Astrocyte (in vitro differentiated cells and primary cell): ENCODE measurements at regions not wholly inside any gene's neighbourhood (a gene's known extent, or its start where the extent isn't known, plus 50 kb on each side); places are given as distances from the start of the nearest gene placed in this dataset.
"Not testable (repeated sequence)": the region's sequence is repeated elsewhere in the genome, so short reads cannot be mapped to it uniquely, and the experiment has no call there.

ENCODE experiments used
- DNase-seq: peaks from one replicate; pipeline ENCODE4 v3.0.0-alpha.2; 2010; ENCODE audit warnings: low read depth
- FAIRE-seq: peaks from 2 replicates; lab custom pipeline; 2011; peaks lifted over from hg19 to GRCh38; lab: Jason Lieb, UNC
- H2AFZ ChIP-seq: 2 replicates; pipeline ENCODE4 v1.6.0; 2012; ENCODE audit warnings: low read depth, low read length, inconsistent platforms
- H3K27ac ChIP-seq: 2 replicates; pipeline ENCODE4 v1.5.1; 2011; ENCODE audit warnings: low read depth, low read length, inconsistent platforms
- H3K27me3 ChIP-seq: 2 replicates; pipeline ENCODE4 v1.6.0; 2011; ENCODE audit warnings: low read length, inconsistent platforms; ENCODE audit not compliant: insufficient read depth
- H3K36me3 ChIP-seq: 2 replicates; pipeline ENCODE4 v1.5.1; 2011; ENCODE audit warnings: low read length, inconsistent platforms; ENCODE audit not compliant: insufficient read depth
- H3K4me1 ChIP-seq: 2 replicates; pipeline ENCODE4 v1.5.1; 2011; ENCODE audit warnings: low read length, inconsistent platforms; ENCODE audit not compliant: insufficient read depth
- H3K4me2 ChIP-seq: 2 replicates; pipeline ENCODE4 v1.6.0; 2012; ENCODE audit warnings: low read length, inconsistent platforms
- H3K4me3 ChIP-seq: 2 replicates; pipeline ENCODE4 v1.5.1; 2011; ENCODE audit warnings: low read depth, mild to moderate bottlenecking, low read length, inconsistent platforms; ENCODE audit not compliant: insufficient read depth
- H3K79me2 ChIP-seq: 2 replicates; pipeline ENCODE4 v1.6.0; 2012; ENCODE audit warnings: mild to moderate bottlenecking, low read length, inconsistent platforms; ENCODE audit not compliant: insufficient read depth
- H3K9ac ChIP-seq: 2 replicates; pipeline ENCODE4 v1.6.0; 2012; ENCODE audit warnings: mild to moderate bottlenecking, low read length, inconsistent platforms
- H3K9me3 ChIP-seq: 2 replicates; pipeline ENCODE4 v1.5.1; 2012; ENCODE audit warnings: low read depth, mild to moderate bottlenecking, low read length, inconsistent platforms; ENCODE audit not compliant: insufficient read depth
- H4K20me1 ChIP-seq: 2 replicates; pipeline ENCODE4 v1.6.0; 2012; ENCODE audit warnings: low read length, inconsistent platforms; ENCODE audit not compliant: insufficient read depth
- H3K27ac Mint-ChIP-seq: one replicate; pipeline ENCODE4 v1.8.0; 2021; ENCODE audit warnings: mild to moderate bottlenecking, mixed read lengths; ENCODE audit not compliant: unreplicated experiment
- H3K27me3 Mint-ChIP-seq: one replicate; pipeline ENCODE4 v1.8.0; 2021; ENCODE audit warnings: low read depth, mixed read lengths; ENCODE audit not compliant: unreplicated experiment
- H3K36me3 Mint-ChIP-seq: one replicate; pipeline ENCODE4 v1.8.0; 2021; ENCODE audit warnings: low read depth, mixed read lengths; ENCODE audit not compliant: unreplicated experiment
- H3K4me1 Mint-ChIP-seq: one replicate; pipeline ENCODE4 v1.8.0; 2021; ENCODE audit warnings: low read depth, mixed read lengths; ENCODE audit not compliant: unreplicated experiment
- H3K4me3 Mint-ChIP-seq: one replicate; pipeline ENCODE4 v1.8.0; 2021; ENCODE audit warnings: mild to moderate bottlenecking, moderate library complexity, mixed read lengths; ENCODE audit not compliant: unreplicated experiment
- H3K9me3 Mint-ChIP-seq: one replicate; pipeline ENCODE4 v1.8.0; 2021; ENCODE audit warnings: mild to moderate bottlenecking, mixed read lengths; ENCODE audit not compliant: unreplicated experiment
- EZH2 ChIP-seq: IDR thresholded peaks from 2 replicates; pipeline ENCODE4 v1.6.1; 2012; ENCODE audit warnings: mild to moderate bottlenecking, low read length, inconsistent platforms; ENCODE audit not compliant: insufficient read depth
- TF ChIP-seq, protein P1 (sequence below): IDR thresholded peaks from 2 replicates; pipeline ENCODE4 v1.5.1; 2011; ENCODE audit warnings: low read depth, mild to moderate bottlenecking, inconsistent platforms, low read length, moderate library complexity; ENCODE audit not compliant: insufficient read depth

DNA sequence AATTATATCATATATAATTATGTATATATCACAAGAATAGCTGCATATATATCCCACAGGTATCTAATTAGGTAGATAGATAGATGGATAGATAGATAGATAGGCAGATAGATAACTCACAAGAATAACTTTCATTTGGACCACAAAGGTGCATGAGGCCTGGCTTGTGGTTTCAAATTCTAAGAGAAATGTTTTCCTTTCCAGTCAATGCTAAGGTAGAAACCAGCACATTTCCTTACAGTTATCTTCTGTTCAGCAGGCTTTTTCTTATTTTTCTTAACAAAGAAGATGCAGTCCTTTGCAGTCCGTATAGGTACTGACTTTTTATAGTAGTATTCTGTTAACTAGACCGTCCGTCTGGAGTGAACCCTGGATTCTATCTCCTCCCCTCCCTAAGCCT is 152.9 kb upstream of the ANKFN1 start:
- FAIRE-seq (no peak), DNase-seq (no peak)
- Histone ChIP-seq H2AFZ (no peak overlapping the region), H3K27me3 (no peaks in the 10 kb centered on the region), H4K20me1 (no peaks in the 10 kb centered on the region), H3K36me3 (no peaks in the 10 kb centered on the region), H3K4me2 (no peak overlapping the region), H3K4me1 (no peaks in the 10 kb centered on the region), H3K4me3 (no peak overlapping the region), H3K27ac (no peak overlapping the region), H3K79me2 (no peaks in the 10 kb centered on the region), H3K9ac (no peak overlapping the region), H3K9me3 (no peaks in the 10 kb centered on the region)
- H3K36me3 Mint-ChIP-seq, result no peaks in the 10 kb centered on the region
- no peak overlapping the region for H3K4me3 Mint-ChIP-seq
- H3K27me3 Mint-ChIP-seq, result peaks cover 2% of the 10 kb centered on the region
- H3K27ac Mint-ChIP-seq, result no peak overlapping the region
- TF ChIP-seq EZH2, result no peak
- TF ChIP-seq, protein P1, sequence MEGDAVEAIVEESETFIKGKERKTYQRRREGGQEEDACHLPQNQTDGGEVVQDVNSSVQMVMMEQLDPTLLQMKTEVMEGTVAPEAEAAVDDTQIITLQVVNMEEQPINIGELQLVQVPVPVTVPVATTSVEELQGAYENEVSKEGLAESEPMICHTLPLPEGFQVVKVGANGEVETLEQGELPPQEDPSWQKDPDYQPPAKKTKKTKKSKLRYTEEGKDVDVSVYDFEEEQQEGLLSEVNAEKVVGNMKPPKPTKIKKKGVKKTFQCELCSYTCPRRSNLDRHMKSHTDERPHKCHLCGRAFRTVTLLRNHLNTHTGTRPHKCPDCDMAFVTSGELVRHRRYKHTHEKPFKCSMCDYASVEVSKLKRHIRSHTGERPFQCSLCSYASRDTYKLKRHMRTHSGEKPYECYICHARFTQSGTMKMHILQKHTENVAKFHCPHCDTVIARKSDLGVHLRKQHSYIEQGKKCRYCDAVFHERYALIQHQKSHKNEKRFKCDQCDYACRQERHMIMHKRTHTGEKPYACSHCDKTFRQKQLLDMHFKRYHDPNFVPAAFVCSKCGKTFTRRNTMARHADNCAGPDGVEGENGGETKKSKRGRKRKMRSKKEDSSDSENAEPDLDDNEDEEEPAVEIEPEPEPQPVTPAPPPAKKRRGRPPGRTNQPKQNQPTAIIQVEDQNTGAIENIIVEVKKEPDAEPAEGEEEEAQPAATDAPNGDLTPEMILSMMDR, result no peak
- peaks cover 16% of the 10 kb centered on the region for H3K9me3 Mint-ChIP-seq
- H3K4me1 Mint-ChIP-seq, result no peaks in the 10 kb centered on the region

DNA sequence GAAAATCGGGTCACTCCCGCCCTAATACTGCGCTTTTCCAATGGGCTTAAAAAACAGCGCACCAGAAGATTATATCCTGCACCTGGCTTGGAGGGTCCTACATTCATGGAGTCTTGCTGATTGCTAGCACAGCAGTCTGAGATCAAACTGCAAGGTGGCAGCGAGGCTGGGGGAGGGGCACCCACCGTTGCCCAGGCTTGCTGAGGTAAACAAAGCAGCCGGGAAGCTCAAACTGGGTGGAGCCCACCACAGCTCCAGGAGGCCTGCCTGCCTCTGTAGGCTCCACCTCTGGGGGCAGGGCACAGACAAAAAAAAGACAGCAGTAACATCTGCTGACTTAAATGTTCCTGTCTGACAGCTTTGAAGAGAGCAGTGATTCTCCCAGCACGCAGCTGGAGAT is 150.6 kb upstream of the ANKFN1 start:
- H3K79me2 ChIP-seq, H3K9ac ChIP-seq, H2AFZ ChIP-seq, H3K4me3 ChIP-seq, H3K4me1 Mint-ChIP-seq, H3K4me1 ChIP-seq, H4K20me1 ChIP-seq, H3K36me3 Mint-ChIP-seq, H3K27me3 Mint-ChIP-seq, H3K4me2 ChIP-seq, H3K27ac Mint-ChIP-seq, H3K27ac ChIP-seq, H3K4me3 Mint-ChIP-seq, H3K9me3 ChIP-seq, H3K27me3 ChIP-seq, H3K36me3 ChIP-seq, DNase-seq, FAIRE-seq: not testable (repeated sequence)
- H3K9me3 Mint-ChIP-seq, result peaks cover 16% of the 10 kb centered on the region

DNA sequence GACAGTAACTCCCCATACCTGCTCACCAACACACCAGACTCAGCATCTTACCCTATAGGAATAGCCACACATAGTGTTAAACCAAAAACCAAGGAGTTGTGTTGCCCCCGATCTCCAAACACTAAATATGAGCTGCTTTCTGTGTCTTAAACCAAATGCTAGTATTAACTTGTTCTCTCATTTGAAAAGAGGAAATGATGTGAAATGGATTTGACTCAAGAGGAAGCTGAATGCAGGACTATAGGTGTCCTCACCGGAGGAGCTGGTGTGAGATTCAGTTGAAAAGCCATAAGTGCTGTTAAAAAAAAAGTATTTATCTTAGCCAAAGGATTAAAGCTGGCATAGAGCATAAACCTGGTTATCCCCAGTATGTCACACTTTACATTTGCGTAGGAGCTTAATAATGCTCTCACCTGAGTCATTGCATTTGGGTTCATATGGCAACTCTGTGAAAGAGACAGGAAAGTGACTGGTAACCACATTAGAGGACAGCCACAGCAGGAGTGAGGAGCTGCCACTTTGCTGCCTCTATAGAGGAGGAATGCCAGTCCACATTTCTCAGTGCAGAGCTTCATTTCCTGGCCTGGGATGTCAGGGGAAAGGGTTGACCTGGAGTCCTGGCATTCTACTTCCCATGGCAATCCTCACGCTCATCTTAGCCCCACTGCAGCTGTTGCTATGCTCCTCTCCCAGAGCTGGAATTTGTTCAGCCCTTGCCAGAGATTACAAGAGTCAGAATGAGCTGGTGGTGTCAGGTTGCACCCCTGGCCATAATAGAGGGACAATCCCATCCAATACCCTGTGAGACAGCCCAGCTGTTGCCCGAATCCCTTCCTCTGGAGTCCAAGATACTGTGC is 143.3 kb upstream of the ANKFN1 start:
- Histone ChIP-seq H3K27ac (no peak overlapping the region), H3K4me1 (no peaks in the 10 kb centered on the region), H3K9me3 (no peaks in the 10 kb centered on the region), H3K4me2 (no peak overlapping the region), H3K9ac (no peak overlapping the region), H3K27me3 (no peaks in the 10 kb centered on the region), H2AFZ (no peak overlapping the region), H3K36me3 (no peaks in the 10 kb centered on the region), H4K20me1 (no peaks in the 10 kb centered on the region), H3K79me2 (no peaks in the 10 kb centered on the region), H3K4me3 (no peak overlapping the region)
- Mint-ChIP-seq H3K4me1 (peaks cover 3% of the 10 kb centered on the region), H3K9me3 (peaks cover 2% of the 10 kb centered on the region), H3K27me3 (no peaks in the 10 kb centered on the region), H3K27ac (no peak overlapping the region), H3K36me3 (no peaks in the 10 kb centered on the region), H3K4me3 (no peak overlapping the region)
- FAIRE-seq (no peak), DNase-seq (no peak)
- TF ChIP-seq, protein P1, result no peak
- no peak for TF ChIP-seq EZH2
